ENCODE measurements at regions not wholly inside any gene's neighbourhood (a gene's known extent, or its start where the extent isn't known, plus 50 kb on each side); places are given as distances from the start of the nearest gene placed in this dataset.

GRCh38 chr12:131528144-131528543, 182.7 kb upstream of the SFSWAP start:
- DNase-seq (ENCODE audit: low read depth): no peak
- H3K4me3 ChIP-seq (ENCODE audit: control insufficient read depth, low read depth, low read length): no peak overlapping the region
- TF ChIP-seq CTCF (IDR thresholded peaks at IDR 0.05; ENCODE audit: control insufficient read depth, insufficient read depth, low read depth, low read length, missing control alignments): no peak

- no peak for TF ChIP-seq CTCF (IDR thresholded peaks at IDR 0.05; ENCODE audit: control insufficient read depth, insufficient read depth, low read depth, low read length, missing control alignments)
- no peak overlapping the region for H3K4me3 ChIP-seq (ENCODE audit: control insufficient read depth, low read depth, low read length)
- DNase-seq (ENCODE audit: low read depth): no peak
Measured at GRCh38 chr12:131528667-131529066, 182.2 kb upstream of the SFSWAP start.

- DNase-seq (ENCODE audit: low read depth): no peak
- no peak overlapping the region for H3K4me3 ChIP-seq (ENCODE audit: control insufficient read depth, low read depth, low read length)
- TF ChIP-seq CTCF (IDR thresholded peaks at IDR 0.05; ENCODE audit: control insufficient read depth, insufficient read depth, low read depth, low read length, missing control alignments): no peak
Measured at GRCh38 chr12:131529196-131530040, 181.5 kb upstream of the SFSWAP start.

GRCh38 chr12:131530041-131530332, 180.9 kb upstream of the SFSWAP start:
- no peak for DNase-seq (ENCODE audit: low read depth)
- no peak overlapping the region for H3K4me3 ChIP-seq (ENCODE audit: control insufficient read depth, low read depth, low read length)
- no peak for TF ChIP-seq CTCF (IDR thresholded peaks at IDR 0.05; ENCODE audit: control insufficient read depth, insufficient read depth, low read depth, low read length, missing control alignments)

GRCh38 chr12:131530422-131530821, 180.5 kb upstream of the SFSWAP start:
- no peak for TF ChIP-seq CTCF (IDR thresholded peaks at IDR 0.05; ENCODE audit: control insufficient read depth, insufficient read depth, low read depth, low read length, missing control alignments)
- DNase-seq (ENCODE audit: low read depth): no peak
- H3K4me3 ChIP-seq (ENCODE audit: control insufficient read depth, low read depth, low read length): no peak overlapping the region

- no peak for TF ChIP-seq CTCF (IDR thresholded peaks at IDR 0.05; ENCODE audit: control insufficient read depth, insufficient read depth, low read depth, low read length, missing control alignments)
- DNase-seq (ENCODE audit: low read depth): no peak
- H3K4me3 ChIP-seq (ENCODE audit: control insufficient read depth, low read depth, low read length): no peak overlapping the region
Measured at GRCh38 chr12:131533139-131533538, 177.8 kb upstream of the SFSWAP start.
